BJ (cell line): ENCODE measurements at regions not wholly inside any gene's neighbourhood (a gene's known extent, or its start where the extent isn't known, plus 50 kb on each side); places are given as distances from the start of the nearest gene placed in this dataset.

Experiments used
- CTCF ChIA-PET: fragments of 350-600 bp; formaldehyde crosslinking; extraction: SDS; loops from one replicate; lab custom pipeline; 2021; ENCODE audit warnings: antibody characterized with exemption, inconsistent platforms; lab: Yijun Ruan, JAX
- POLR2A ChIA-PET: fragments of 300-600 bp; sonication (Branson Sonifier 250); formaldehyde crosslinking; extraction: SDS; loops from one replicate; lab custom pipeline; 2021; ENCODE audit warnings: antibody characterized with exemption; lab: Charles Lee
- DNase-seq: peaks from one replicate; pipeline ENCODE4 v3.0.0-alpha.2; 2011; ENCODE audit warnings: low read depth
- H3K27me3 ChIP-seq: 2 replicates; pipeline ENCODE4 v1.6.0; 2011; ENCODE audit warnings: low read length; ENCODE audit not compliant: control insufficient read depth, insufficient read depth
- H3K36me3 ChIP-seq: 2 replicates; pipeline ENCODE4 v1.5.1; 2011; ENCODE audit warnings: low read length; ENCODE audit not compliant: control insufficient read depth, insufficient read depth
- H3K4me3 ChIP-seq: 2 replicates; pipeline ENCODE4 v1.5.1; 2011; ENCODE audit warnings: low read depth, mild to moderate bottlenecking, control low read depth, low read length
- CTCF ChIP-seq: IDR thresholded peaks from 2 replicates; pipeline ENCODE4 v1.5.1; 2011; ENCODE audit warnings: low read depth, mild to moderate bottlenecking, control low read depth, inconsistent platforms, low read length, moderate library complexity; ENCODE audit not compliant: insufficient read depth

GRCh38 chr12:75959060-75959459, 72.5 kb downstream of the PHLDA1 start:
- Histone ChIP-seq H3K27me3 (no peaks in the 10 kb centered on the region), H3K36me3 (no peaks in the 10 kb centered on the region), H3K4me3 (no peak overlapping the region)
- ChIA-PET CTCF (interaction anchor here (0.7 kb wide), 1 partner anchor 12 kb away, joined by 3 read pairs; no protein-coding TSS in a partner anchor), POLR2A (no interaction called here)
- DNase-seq = no peak
- TF ChIP-seq CTCF = no peak

GRCh38 chr12:75955251-75955650, 76.3 kb downstream of the PHLDA1 start:
- Histone ChIP-seq H3K36me3 (no peaks in the 10 kb centered on the region), H3K27me3 (no peaks in the 10 kb centered on the region), H3K4me3 (no peak overlapping the region)
- DNase-seq = no peak
- ChIA-PET POLR2A (no interaction called here), CTCF (interaction anchor here (0.6 kb wide), 1 partner anchor 305 kb away, joined by 3 read pairs; no protein-coding TSS in a partner anchor)
- TF ChIP-seq CTCF = no peak

GRCh38 chr12:75954749-75955148, 76.8 kb downstream of the PHLDA1 start:
- DNase-seq = no peak
- no peak overlapping the region for H3K4me3 ChIP-seq
- POLR2A ChIA-PET = no interaction called here
- no peaks in the 10 kb centered on the region for H3K27me3 ChIP-seq
- TF ChIP-seq CTCF = no peak
- no peaks in the 10 kb centered on the region for H3K36me3 ChIP-seq
- CTCF ChIA-PET = no interaction called here

GRCh38 chr12:75954041-75954440, 77.5 kb downstream of the PHLDA1 start:
- POLR2A ChIA-PET = no interaction called here

GRCh38 chr12:75953312-75953906, 78.2 kb downstream of the PHLDA1 start:
- POLR2A ChIA-PET = no interaction called here
- Histone ChIP-seq H3K36me3 (no peaks in the 10 kb centered on the region), H3K27me3 (no peaks in the 10 kb centered on the region), H3K4me3 (no peak overlapping the region)
- no peak for TF ChIP-seq CTCF
- CTCF ChIA-PET = interaction anchor here (0.7 kb wide), 1 partner anchor 29 kb away, joined by 3 read pairs; no protein-coding TSS in a partner anchor
- DNase-seq = peak; percentile 75

More at GRCh38 chr12:75954041-75954440, 77.5 kb downstream of the PHLDA1 start:
- peak; percentile 94 for DNase-seq
- TF ChIP-seq CTCF = no peak
- CTCF ChIA-PET = interaction anchor here (0.7 kb wide), 1 partner anchor 30 kb away, joined by 3 read pairs; no protein-coding TSS in a partner anchor
- no peaks in the 10 kb centered on the region for H3K27me3 ChIP-seq
- H3K36me3 ChIP-seq = no peaks in the 10 kb centered on the region
- no peak overlapping the region for H3K4me3 ChIP-seq
